ENCODE measurements at regions not wholly inside any gene's neighbourhood (a gene's known extent, or its start where the extent isn't known, plus 50 kb on each side); places are given as distances from the start of the nearest gene placed in this dataset.

- no peak for TF ChIP-seq RAD21 (IDR thresholded peaks at IDR 0.05 in 1 of 2, conservative IDR thresholded peaks at IDR 0.05 in 1 of 2; ENCODE audit: low read depth in 2 of 2, low read length in 2 of 2)
Observed at GRCh38 chr3:68018275-68018674, 363.9 kb upstream of the SUCLG2 start (continued).
